Keratinocyte (primary cell): ENCODE measurements at regions not wholly inside any gene's neighbourhood (a gene's known extent, or its start where the extent isn't known, plus 50 kb on each side); places are given as distances from the start of the nearest gene placed in this dataset.
"Not testable (repeated sequence)": the region's sequence is repeated elsewhere in the genome, so short reads cannot be mapped to it uniquely, and the experiment has no call there.

ENCODE experiments used
- CTCF ChIP-seq, 3 experiments: IDR thresholded peaks in 1 of 3; conservative IDR thresholded peaks in 1 of 3; optimal IDR thresholded peaks in 1 of 3; 2 replicates in 2 of 3; 3 replicates in 1 of 3; pipeline versions ENCODE3 to v1.5.1; 2011; ENCODE audit warnings: low read length in 3 of 3, mild to moderate bottlenecking in 3 of 3, moderate library complexity in 2 of 3, control low read depth in 1 of 3, inconsistent platforms in 1 of 3; ENCODE audit not compliant: insufficient read depth in 2 of 3; ENCODE audit errors: extremely low read depth in 1 of 3
- EZH2 ChIP-seq: IDR thresholded peaks from one replicate; pipeline ENCODE4 v1.6.1; 2012; ENCODE audit warnings: inconsistent platforms, mild to moderate bottlenecking, low read length, moderate library complexity

GRCh38 chr16:29087673-29088072 lies 102.8 kb downstream of the LAT start:
- TF ChIP-seq CTCF (optimal IDR thresholded peaks at IDR 0.05 in 1 of 3, IDR thresholded peaks at IDR 0.05 in 1 of 3, conservative IDR thresholded peaks at IDR 0.05 in 1 of 3; ENCODE audit: extremely low read depth in 1 of 3, insufficient read depth in 2 of 3, low read length in 3 of 3); EZH2: not testable (repeated sequence)
